Epithelial cell of esophagus (primary cell): ENCODE measurements at regions not wholly inside any gene's neighbourhood (a gene's known extent, or its start where the extent isn't known, plus 50 kb on each side); places are given as distances from the start of the nearest gene placed in this dataset.

Experiments
- DNase-seq: peaks from one replicate; pipeline ENCODE4 v3.0.0; 2010; ENCODE audit warnings: low read depth
- H3K4me3 ChIP-seq: 2 replicates; pipeline ENCODE4 v1.5.1; 2011; ENCODE audit warnings: mild to moderate bottlenecking, low read length, control low read depth
- CTCF ChIP-seq: IDR thresholded peaks from 2 replicates; pipeline ENCODE4 v1.5.1; 2011; ENCODE audit warnings: low read depth, mild to moderate bottlenecking, low read length, control low read depth, inconsistent platforms; ENCODE audit not compliant: insufficient read depth; ENCODE audit errors: missing control alignments

- no peak for DNase-seq
- TF ChIP-seq CTCF = no peak
- no peak overlapping the region for H3K4me3 ChIP-seq
These were observed 503.7 kb downstream of the ANXA1 start for GRCh38 chr9:73655363-73655762.

GRCh38 chr9:73655831-73656230, 504.2 kb downstream of the ANXA1 start:
- no peak for TF ChIP-seq CTCF
- no peak overlapping the region for H3K4me3 ChIP-seq
- DNase-seq = no peak

- TF ChIP-seq CTCF = no peak
- H3K4me3 ChIP-seq = no peak overlapping the region
- no peak for DNase-seq
These were observed 513.6 kb downstream of the ANXA1 start for GRCh38 chr9:73665253-73665652.

GRCh38 chr9:73667749-73668148, 516.1 kb downstream of the ANXA1 start:
- TF ChIP-seq CTCF = peak; percentile 49
- no peak overlapping the region for H3K4me3 ChIP-seq
- DNase-seq = peak; percentile 35

GRCh38 chr9:73680831-73681230, 529.2 kb downstream of the ANXA1 start:
- DNase-seq = no peak
- H3K4me3 ChIP-seq = no peak overlapping the region
- no peak for TF ChIP-seq CTCF

GRCh38 chr9:73682789-73683188, 531.1 kb downstream of the ANXA1 start:
- no peak overlapping the region for H3K4me3 ChIP-seq
- DNase-seq = no peak
- no peak for TF ChIP-seq CTCF

GRCh38 chr9:73683862-73684591, 532.4 kb downstream of the ANXA1 start:
- DNase-seq = peak; percentile 95
- TF ChIP-seq CTCF = peak; percentile 85
- H3K4me3 ChIP-seq = no peak overlapping the region
